Skeletal muscle satellite cell (primary cell): ENCODE measurements at regions not wholly inside any gene's neighbourhood (a gene's known extent, or its start where the extent isn't known, plus 50 kb on each side); places are given as distances from the start of the nearest gene placed in this dataset.

Experiments
- H3K27me3 ChIP-seq: 2 replicates; pipeline ENCODE4 v1.7.0; 2013; ENCODE audit warnings: low read length; ENCODE audit not compliant: control insufficient read depth, insufficient read depth
- H3K36me3 ChIP-seq: 2 replicates; pipeline ENCODE4 v1.7.0; 2013; ENCODE audit warnings: mild to moderate bottlenecking, control low read depth, low read length; ENCODE audit not compliant: insufficient read depth
- H3K4me1 ChIP-seq: 2 replicates; pipeline ENCODE4 v1.7.0; 2013; ENCODE audit warnings: low read length; ENCODE audit not compliant: control insufficient read depth, insufficient read depth
- H3K4me2 ChIP-seq: 2 replicates; pipeline ENCODE4 v1.7.0; 2013; ENCODE audit warnings: mild to moderate bottlenecking, low read length
- H3K4me3 ChIP-seq: 2 replicates; pipeline ENCODE4 v1.7.0; 2013; ENCODE audit warnings: low read length
- H3K9ac ChIP-seq: 2 replicates; pipeline ENCODE4 v1.7.0; 2013; ENCODE audit warnings: mild to moderate bottlenecking, low read depth, low read length, moderate library complexity
- H3K9me3 ChIP-seq: replicated peaks from 2 replicates; pipeline ENCODE4 v1.7.0; 2013; ENCODE audit warnings: mild to moderate bottlenecking, control low read depth, low read length

DNA sequence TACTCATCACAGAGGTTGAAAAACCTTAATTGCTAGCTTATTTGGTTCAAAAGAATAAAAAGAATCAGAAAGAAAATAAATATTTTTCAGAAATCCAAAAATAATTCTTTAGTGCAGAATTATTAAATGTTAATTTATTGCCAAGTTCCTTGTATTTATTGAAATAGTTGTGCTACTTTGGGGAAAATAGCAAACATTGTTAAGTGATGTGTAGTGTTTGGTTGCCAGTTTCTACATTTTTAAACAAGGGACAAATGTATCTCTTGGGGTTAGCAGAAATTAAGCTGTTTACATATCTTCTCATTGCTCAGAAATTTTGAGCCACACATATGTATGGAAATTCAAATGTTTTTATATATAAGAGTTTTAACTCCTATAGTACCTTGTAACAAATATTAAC, 775.0 kb downstream of the USP25 start:
- no peak overlapping the region for H3K4me2 ChIP-seq
- no peaks in the 10 kb centered on the region for H3K9me3 ChIP-seq
- H3K36me3 ChIP-seq: no peaks in the 10 kb centered on the region
- no peak overlapping the region for H3K4me3 ChIP-seq
- H3K9ac ChIP-seq: no peak overlapping the region
- peaks cover 5% of the 10 kb centered on the region for H3K4me1 ChIP-seq
- no peaks in the 10 kb centered on the region for H3K27me3 ChIP-seq

DNA sequence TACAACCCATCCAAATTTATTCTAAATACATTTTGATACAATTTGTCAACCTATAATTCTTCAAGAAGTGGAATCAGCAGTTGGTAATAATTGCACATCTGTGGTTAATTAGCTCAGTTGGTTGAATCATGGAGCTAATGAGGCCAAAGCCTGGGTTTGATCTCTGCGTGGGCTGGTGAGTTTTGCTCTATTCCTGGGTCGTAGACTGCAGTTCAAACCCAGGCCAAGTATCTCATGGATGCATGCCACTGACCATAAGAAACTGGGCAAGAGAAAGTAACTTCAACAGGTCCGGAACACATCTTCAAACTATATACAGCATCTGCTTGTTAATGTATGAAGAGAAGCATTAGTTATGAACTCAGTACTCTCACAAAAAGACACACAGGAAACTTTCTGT, 779.7 kb downstream of the USP25 start:
- Histone ChIP-seq H3K9me3 (no peaks in the 10 kb centered on the region), H3K9ac (no peak overlapping the region), H3K27me3 (no peaks in the 10 kb centered on the region), H3K4me2 (no peak overlapping the region), H3K4me1 (peaks cover 5% of the 10 kb centered on the region), H3K4me3 (no peak overlapping the region), H3K36me3 (no peaks in the 10 kb centered on the region)

DNA sequence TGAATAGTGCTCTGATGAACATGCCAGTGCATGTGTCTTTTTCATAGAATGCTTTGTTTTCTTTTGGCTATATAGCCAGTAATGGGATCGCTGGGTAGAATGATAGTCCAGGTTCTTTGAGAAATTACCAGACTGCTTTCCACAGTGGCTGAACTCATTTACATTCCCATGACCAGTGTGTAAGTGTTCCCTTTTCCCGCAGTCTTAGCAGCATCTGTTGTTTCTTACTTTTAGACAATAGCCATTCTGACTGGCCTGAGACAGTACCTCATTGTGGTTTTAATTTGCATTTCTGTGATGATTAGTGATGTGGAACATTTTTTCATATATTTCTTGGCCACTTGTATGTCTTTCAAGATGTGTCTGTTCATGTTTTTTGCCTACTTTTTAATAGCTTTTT, 784.5 kb downstream of the USP25 start:
- no peak overlapping the region for H3K9ac ChIP-seq
- H3K4me1 ChIP-seq: peaks cover 4% of the 10 kb centered on the region
- H3K36me3 ChIP-seq: no peaks in the 10 kb centered on the region
- H3K27me3 ChIP-seq: no peaks in the 10 kb centered on the region
- no peak overlapping the region for H3K4me3 ChIP-seq
- H3K9me3 ChIP-seq: no peaks in the 10 kb centered on the region
- H3K4me2 ChIP-seq: no peak overlapping the region

DNA sequence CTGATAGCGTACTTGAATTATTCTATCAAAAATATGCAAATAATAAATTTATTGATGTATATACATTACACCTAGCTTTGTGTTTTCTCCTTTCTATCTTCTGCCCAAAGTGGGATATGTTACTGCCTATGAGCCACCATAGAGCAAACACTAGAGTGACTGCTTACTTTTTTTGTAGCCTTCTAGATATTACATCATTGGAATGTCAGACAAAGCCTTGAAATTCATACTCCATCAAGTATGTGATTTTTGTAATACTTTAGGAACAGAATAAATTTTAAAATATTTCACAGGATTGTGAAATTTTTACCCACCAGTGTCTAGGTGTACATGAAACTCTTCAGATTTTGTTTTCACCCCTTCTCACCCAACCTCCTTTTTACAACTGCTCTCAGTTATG, 787.6 kb downstream of the USP25 start:
- Histone ChIP-seq H3K4me2 (no peak overlapping the region), H3K27me3 (no peaks in the 10 kb centered on the region), H3K9ac (no peak overlapping the region), H3K4me1 (peaks cover 10% of the 10 kb centered on the region), H3K4me3 (no peak overlapping the region), H3K9me3 (no peaks in the 10 kb centered on the region), H3K36me3 (no peaks in the 10 kb centered on the region)

DNA sequence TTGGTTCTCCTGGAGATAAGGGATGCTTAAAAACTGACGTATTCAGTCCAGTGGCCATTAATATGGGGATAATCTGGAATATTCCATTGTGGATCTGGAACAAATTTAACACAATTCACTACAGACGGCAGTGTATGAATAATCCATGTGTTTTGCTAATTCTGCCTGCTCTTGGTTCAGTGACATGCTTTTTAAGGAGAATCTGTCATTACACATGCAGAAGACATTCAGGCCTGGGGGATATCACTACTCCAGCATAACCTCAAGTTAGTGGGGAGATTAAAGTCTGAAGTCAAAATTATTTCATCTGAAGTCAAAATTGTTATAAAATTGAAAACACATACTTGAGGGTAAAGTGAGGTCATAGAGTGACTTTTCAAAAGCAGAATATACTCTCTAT, 789.3 kb downstream of the USP25 start:
- Histone ChIP-seq H3K36me3 (no peaks in the 10 kb centered on the region), H3K9ac (no peak overlapping the region), H3K4me1 (peaks cover 10% of the 10 kb centered on the region), H3K4me2 (no peak overlapping the region), H3K9me3 (no peaks in the 10 kb centered on the region), H3K27me3 (no peaks in the 10 kb centered on the region), H3K4me3 (no peak overlapping the region)

DNA sequence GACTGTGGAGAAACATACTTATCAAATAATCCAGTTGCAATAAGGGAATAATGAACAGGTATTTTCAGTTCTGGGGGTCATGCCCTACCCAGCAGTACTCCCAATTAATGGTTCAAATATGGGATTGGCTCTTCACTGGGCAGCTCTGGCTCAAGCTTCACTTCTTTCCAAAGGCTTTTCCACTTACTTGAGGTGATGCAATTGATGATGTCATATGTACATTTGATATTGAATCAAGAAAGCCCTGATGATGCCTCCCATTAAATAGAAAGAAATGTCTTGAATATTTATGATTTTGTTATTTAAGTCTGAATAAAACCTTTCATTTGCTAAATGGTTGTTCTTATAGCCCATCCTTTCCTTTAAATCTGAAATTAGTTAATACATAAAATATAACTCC, 789.9 kb downstream of the USP25 start:
- H3K9me3 ChIP-seq: no peaks in the 10 kb centered on the region
- H3K36me3 ChIP-seq: no peaks in the 10 kb centered on the region
- no peak overlapping the region for H3K4me2 ChIP-seq
- no peak overlapping the region for H3K4me3 ChIP-seq
- H3K9ac ChIP-seq: no peak overlapping the region
- H3K4me1 ChIP-seq: peaks cover 10% of the 10 kb centered on the region
- no peaks in the 10 kb centered on the region for H3K27me3 ChIP-seq

DNA sequence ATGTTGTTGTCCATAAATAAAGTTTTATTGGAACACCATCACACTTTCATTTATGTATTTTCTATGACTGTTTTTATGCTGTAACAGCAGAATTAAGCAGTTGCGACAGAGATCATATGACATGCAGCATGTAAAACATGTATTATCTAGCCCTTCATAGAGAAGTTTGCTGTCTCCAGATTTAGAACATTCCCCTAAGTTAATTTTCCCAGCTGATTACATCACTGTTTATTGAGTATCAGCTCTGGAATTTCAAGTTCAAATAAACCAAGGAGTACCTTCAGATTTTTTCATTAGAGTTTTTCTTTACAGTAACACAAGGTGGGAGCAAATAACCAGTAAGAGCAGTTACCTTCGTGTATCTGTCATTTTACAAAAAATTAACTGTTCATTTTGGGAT, 792.8 kb downstream of the USP25 start:
- peaks cover 9% of the 10 kb centered on the region for H3K4me1 ChIP-seq
- no peaks in the 10 kb centered on the region for H3K36me3 ChIP-seq
- H3K9ac ChIP-seq: no peak overlapping the region
- H3K4me2 ChIP-seq: no peak overlapping the region
- H3K4me3 ChIP-seq: no peak overlapping the region
- H3K27me3 ChIP-seq: no peaks in the 10 kb centered on the region
- H3K9me3 ChIP-seq: no peaks in the 10 kb centered on the region

DNA sequence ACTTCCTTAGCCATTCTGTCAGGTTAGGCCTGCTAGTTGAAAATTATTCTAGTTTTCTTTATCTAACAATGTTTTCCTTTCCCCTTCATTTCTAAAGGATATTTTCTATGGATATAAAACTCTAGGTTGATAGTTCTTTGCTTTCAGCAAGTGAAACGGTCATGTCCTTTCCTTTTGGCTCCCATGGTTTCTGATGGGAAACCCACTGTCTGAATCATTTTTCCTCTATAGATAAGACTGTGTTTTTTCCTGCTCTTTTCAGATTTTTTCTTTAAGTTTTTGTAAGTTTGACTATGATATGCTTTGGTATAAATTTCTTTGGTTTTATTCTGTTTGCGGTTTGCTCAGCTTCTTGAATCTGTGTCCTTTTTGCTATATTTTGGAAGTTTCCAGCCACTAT, 800.9 kb downstream of the USP25 start:
- Histone ChIP-seq H3K4me2 (no peak overlapping the region), H3K36me3 (no peaks in the 10 kb centered on the region), H3K4me1 (peaks cover 30% of the 10 kb centered on the region), H3K4me3 (no peak overlapping the region), H3K9ac (no peak overlapping the region), H3K27me3 (no peaks in the 10 kb centered on the region), H3K9me3 (no peaks in the 10 kb centered on the region)

DNA sequence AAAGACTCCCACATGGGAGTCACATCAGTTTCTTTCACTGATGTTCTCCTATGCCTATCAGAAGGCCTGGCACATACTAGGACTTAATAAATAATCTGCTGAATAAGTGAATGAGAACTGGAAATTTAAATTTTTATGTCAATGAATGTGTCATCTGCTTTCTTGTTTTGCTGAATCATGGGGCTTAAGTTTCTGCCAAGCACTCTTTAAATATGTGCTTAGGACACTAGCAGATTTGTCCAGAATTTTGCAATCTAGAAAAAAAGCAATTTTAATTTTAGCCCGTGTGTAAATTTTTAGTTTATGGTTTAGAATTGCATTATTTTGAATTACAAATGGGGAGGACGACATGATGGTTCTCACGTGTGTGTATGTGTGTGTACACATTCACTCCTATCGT, 803.1 kb downstream of the USP25 start:
- peak overlapping the region; percentile 69 for H3K4me3 ChIP-seq
- no peaks in the 10 kb centered on the region for H3K36me3 ChIP-seq
- H3K9me3 ChIP-seq: no peaks in the 10 kb centered on the region
- H3K27me3 ChIP-seq: no peaks in the 10 kb centered on the region
- H3K4me2 ChIP-seq: peak overlapping the region; percentile 90
- H3K9ac ChIP-seq: peak overlapping the region; percentile 36
- peaks cover 37% of the 10 kb centered on the region for H3K4me1 ChIP-seq

DNA sequence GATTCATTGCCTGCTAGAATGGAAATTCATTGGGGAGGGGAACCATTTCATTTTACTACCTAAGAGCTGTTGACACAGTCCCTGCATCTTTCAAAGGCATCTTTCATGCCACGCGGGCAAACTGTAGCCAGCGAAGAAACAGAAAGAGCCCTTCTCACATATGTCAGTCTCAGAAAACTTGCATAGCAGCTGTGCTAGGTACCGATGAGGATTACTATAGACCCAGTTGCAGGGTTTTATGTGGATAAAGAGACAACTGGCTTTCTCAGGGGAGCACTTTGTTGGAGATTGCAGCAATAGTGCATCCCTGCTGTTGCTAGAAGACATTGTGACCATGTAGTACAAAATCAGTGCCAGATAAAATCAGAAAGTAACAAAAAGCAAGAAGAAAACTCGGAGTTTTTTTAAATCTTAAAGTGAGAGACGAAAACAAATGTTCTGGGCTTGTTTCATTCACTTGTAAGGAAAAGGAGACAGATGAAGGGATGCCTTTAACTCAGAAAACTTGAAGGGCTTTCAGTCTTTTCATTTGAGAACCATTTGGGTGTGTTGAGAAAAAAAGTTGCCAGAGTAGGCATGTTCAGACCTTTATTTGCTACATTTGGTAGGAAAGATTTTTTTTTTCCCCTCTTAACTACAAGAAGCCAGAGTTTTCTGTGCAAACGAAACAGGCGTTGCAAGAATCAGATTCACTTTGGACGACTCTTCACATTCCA, 804.1 kb downstream of the USP25 start:
- Histone ChIP-seq H3K9ac (peak overlapping the region; percentile 86), H3K4me1 (peaks cover 40% of the 10 kb centered on the region), H3K27me3 (no peaks in the 10 kb centered on the region), H3K9me3 (no peaks in the 10 kb centered on the region), H3K36me3 (no peaks in the 10 kb centered on the region), H3K4me2 (peak overlapping the region; percentile 90), H3K4me3 (peak overlapping the region; percentile 69)

DNA sequence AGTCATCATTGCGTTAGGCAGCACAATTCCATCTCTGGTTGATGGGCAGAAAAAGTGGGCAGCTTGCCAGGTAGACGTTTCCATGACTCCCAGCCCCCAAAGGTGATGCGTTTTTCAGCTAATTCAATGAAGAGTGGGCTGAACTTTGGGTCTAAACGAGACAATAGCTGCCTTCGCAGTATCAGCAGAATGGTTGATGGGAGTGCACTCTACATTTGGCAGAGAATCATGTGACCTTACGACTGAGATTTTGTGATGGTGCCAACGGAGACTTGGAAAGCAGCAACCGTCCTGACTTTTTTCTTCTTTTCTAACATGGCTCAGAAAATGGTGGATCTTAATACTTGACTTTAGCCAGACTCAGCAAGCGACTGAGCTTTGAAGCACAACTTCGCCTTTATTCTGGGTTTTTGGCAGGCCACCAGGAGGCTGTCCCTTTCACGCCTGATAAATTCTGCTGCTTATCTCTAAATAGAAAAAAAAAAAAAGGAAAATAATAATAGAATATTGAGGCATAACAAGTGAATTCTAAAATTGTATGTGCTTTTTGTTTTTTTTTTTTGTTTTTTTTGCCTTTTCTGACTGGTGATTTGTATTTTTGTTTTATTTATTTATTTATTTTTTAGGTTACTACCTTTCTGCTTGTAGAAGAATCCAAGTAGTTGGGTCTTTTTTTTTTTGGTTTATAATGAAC, 804.8 kb downstream of the USP25 start:
- peak overlapping the region; percentile 86 for H3K9ac ChIP-seq
- H3K9me3 ChIP-seq: no peaks in the 10 kb centered on the region
- peaks cover 42% of the 10 kb centered on the region for H3K4me1 ChIP-seq
- H3K27me3 ChIP-seq: no peaks in the 10 kb centered on the region
- peak overlapping the region; percentile 90 for H3K4me2 ChIP-seq
- no peaks in the 10 kb centered on the region for H3K36me3 ChIP-seq
- H3K4me3 ChIP-seq: peak overlapping the region; percentile 69

DNA sequence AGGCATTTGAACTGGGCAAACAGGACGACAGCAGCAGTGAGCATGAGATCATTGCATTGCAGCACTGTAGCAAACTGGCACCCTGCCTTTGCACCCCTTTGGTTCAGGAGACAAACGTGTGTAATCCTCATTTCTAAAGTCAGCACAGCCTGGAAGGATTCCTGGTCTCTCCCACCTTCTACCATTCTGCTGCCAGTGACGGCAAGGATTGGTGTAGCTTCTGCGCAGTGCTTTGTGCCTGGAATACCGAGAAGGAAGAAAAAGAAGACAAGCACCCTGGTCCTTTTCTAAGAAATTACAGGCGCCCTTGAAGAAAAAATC, 805.3 kb downstream of the USP25 start:
- H3K9ac ChIP-seq: peak overlapping the region; percentile 86
- peak overlapping the region; percentile 69 for H3K4me3 ChIP-seq

More for the DNA sequence above, 805.3 kb downstream of the USP25 start:
- Histone ChIP-seq H3K36me3 (peaks cover 3% of the 10 kb centered on the region), H3K4me1 (peaks cover 42% of the 10 kb centered on the region), H3K27me3 (no peaks in the 10 kb centered on the region), H3K9me3 (no peaks in the 10 kb centered on the region), H3K4me2 (peak overlapping the region; percentile 90)
